RPMI7951 (cell line): ENCODE measurements at regions not wholly inside any gene's neighbourhood (a gene's known extent, or its start where the extent isn't known, plus 50 kb on each side); places are given as distances from the start of the nearest gene placed in this dataset.

Experiments
- DNase-seq: peaks from one replicate; pipeline ENCODE4 v3.0.0-alpha.2; 2012; ENCODE audit warnings: low read depth

- DNase-seq, result no peak
Measured at GRCh38 chr12:126830778-126831680, 1435.9 kb upstream of the TMEM132C start.

DNA sequence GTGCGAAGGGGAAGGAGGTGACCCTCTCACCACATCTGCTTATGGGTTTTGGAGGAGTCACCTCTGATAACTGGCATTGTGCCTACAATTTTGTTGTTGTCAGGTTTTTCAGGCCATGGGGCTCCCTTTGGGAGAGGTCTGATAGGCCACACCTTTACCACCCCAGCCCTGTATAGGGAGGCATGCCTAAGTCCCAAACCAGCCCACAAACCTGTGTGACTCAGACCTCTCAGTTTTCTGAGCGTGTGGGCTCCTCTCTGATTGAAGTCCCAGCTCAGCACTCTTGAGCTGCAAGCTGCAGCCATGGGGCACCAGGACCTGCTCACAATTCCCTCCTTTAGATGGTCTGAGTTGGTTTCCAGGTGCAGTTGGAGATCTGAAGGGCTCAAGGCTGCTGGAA is 1429.3 kb upstream of the TMEM132C start:
- DNase-seq, result no peak

DNA sequence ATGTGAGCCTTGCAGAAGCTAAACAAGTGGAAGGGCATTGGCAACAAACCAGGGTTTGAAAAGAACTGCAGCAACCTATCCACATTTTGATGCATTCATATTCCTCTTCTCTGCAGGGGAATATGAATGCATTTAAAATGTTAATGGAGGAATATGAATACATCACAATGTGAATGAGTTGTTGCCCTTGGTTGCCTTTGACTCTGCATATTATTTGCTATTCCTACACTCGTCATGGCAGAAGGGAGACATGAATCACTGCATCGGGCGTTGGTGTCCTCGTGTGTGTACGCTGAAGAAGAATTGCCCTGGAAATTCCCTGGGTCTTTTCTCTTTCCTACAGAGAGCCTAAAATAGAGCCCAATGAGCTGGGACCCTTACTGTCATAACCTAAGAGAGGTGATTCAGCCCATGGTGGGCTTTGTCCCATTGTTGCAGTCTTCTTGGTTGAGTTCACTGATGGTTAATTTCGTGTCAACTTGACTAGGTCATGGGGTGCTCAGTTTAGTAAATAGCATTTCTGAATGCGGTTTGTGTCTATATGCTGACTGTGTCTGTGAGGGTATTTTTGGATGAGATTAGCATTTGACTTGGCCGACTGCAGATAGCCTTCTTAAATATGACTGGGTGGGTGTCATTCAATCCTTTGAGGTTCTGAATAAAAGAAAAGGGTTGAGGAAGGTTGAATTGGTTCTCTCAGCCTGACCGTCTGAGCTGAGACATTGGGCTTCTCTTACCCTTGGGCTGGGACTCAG is 1422.9 kb upstream of the TMEM132C start:
- no peak for DNase-seq

- no peak for DNase-seq
Measured at GRCh38 chr12:126847005-126847629, 1419.9 kb upstream of the TMEM132C start.

DNA sequence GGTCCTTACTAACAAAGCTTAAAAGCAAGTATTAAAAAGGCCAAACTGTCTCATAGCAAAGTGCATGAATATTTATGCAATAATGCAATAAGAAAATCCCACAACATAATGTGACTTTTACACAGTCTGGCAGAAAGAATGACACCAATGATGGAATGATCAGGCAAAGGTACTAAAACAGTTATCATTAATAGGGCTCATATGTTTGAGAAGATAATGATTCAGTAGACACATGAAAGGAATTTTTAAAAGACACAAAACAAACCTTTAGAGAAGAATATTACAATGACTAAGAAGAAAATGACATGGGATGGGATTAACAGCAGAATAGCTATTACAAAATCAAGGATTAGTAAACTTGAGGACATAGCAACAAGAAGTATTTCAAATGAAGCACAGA is 1411.2 kb upstream of the TMEM132C start:
- no peak for DNase-seq

DNA sequence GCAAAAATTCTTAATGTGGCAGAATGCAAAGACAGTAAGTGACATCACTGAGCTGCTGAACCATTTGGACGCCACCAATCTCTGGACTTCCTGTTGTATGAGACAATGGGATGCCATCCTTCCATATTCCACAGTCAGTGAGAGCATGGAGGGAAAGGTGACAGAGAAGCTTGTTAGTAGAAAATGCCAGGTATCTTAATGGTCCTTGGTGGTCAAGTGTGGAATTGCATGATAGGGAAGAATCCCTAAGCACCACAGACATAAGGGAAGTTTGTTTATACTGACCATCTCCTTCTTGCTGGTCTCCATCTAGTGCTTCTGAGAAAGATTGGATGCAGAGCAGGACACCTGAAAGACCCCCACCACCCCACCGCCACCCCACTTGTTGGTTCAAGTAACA is 1410.0 kb upstream of the TMEM132C start:
- no peak for DNase-seq

DNA sequence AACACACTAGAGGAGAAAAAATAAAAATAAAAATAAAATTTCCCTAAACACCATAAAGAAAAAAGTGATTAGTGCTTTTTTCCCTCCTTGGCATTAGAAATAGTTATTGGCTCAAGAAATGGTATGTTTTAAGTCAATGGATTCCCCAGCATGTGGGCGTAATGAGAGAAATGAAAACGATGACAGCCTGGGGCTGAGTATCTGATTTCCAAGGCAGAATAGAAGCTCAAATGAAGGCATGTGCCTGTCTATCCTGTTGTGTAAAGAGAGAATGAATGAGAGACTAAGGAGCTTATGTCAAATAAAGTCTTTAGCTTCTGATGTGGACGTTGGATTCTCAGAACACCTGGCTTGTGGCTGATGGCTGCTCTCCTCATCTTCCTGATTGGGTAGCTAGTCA is 1408.4 kb upstream of the TMEM132C start:
- no peak for DNase-seq

- no peak for DNase-seq
Measured at GRCh38 chr12:126860210-126860609, 1406.8 kb upstream of the TMEM132C start.

- no peak for DNase-seq
Measured at GRCh38 chr12:126862500-126862899, 1404.5 kb upstream of the TMEM132C start.

DNA sequence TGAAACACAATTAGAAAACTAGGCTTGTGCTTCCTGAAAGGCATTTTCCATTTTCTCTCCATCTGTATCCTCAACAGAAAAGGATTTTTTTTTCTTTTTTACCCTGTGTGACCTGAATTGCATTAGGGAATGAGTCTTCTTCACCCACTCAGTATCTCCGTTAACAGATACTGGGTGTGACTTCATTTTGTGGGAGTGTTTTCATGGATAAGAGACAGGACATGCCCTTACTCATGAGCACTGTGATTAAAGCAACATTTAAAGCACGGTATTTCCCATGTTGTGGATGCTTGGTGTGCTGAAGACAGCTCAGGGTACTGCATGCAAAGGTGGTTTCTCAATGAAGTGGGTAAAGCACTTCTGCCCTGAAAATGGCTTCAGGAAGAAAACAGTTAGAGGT is 1397.3 kb upstream of the TMEM132C start:
- DNase-seq, result no peak

GRCh38 chr12:126873701-126874100 is 1393.3 kb upstream of the TMEM132C start:
- DNase-seq, result no peak

DNA sequence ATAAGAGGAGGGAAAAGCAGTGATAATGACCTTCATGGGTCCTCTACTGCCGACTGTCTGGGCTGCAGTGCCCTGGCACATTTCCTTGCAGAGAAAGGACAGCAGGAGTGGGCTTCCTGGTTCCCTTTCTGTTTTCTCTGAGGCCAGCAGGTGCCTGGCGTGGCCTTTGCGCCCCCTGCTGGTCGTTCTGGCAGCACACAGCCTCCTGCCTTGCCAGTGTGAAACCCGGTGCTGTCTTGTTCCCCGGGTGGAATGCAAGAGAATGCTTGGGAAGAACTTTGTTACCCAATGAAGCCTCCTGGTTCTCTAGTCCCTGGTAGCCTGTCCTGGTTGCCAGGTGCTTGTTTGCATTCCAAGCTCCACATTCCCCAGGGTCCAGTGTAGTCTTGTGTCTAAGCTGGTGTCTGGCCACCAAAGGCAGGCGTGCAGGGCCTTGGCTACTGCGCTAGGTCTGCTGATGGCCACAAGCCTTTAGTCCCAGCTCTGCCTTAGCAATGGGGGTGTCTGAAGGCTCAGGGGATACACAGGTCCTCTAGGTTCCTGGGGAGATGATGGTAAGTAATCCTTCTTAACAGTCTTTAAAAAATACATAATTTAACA is 1392.4 kb upstream of the TMEM132C start:
- DNase-seq, result peak; percentile 54

DNA sequence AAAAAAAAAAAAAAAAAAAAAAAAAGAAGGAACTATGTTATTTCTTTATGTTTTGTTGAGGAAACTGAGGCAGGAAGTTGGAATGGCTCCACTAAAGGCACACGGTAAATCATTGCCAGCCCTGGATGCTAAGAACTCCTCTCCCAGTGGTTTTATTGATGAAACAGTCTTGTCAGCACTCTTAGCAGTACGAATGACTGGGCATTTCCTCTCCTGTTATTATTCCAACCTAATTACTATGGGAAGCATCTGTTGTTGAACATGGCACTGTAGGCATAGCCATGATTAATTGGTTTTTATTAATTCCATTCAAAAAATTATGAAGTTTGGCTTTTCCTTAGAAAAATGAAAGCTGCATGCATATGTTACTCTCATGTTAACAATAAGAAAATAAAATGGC is 1387.1 kb upstream of the TMEM132C start:
- no peak for DNase-seq

DNA sequence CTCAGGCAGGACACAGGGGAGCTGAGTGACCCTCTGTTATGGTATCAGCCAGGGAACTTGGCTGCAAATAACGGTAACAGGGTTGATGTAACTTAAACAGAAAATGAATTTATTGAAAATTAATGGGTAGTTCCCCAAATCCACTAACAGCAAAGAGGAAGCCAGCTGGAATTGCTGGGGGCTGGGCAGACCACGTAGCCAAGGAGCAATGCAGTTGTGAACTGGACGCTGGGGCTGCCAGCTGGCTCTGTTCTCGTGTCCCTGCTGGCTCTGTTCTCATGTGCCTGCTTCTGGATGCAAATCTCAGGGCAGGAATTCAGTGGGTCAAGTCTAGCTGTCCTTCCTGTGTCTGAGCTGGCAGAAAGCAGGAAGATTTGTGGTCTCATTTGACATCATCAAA is 1383.3 kb upstream of the TMEM132C start:
- no peak for DNase-seq

- no peak for DNase-seq
Measured at GRCh38 chr12:126889501-126889900, 1377.5 kb upstream of the TMEM132C start.

- no peak for DNase-seq
Measured at GRCh38 chr12:126890097-126890496, 1376.9 kb upstream of the TMEM132C start.

GRCh38 chr12:126891789-126892188 is 1375.2 kb upstream of the TMEM132C start:
- no peak for DNase-seq

- no peak for DNase-seq
Measured at GRCh38 chr12:126895951-126896913, 1370.7 kb upstream of the TMEM132C start.

DNA sequence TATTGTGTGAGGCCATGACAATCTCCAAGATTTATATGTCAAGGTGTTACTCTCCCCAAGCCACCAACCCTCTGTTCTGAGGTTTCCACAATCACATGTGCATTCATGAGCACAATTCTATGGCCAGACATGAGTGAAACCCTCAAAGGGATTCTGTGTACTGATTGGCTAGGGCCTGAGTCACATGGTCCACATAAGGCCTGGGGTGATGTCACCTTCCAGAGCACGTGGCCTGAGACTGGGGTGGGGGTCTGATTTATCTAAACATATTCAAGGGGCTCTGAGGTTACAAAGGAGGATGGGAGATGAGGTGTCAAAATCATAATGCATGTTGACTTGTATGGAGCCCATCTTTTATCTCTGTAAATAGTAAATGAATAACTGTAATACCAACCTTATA is 1369.9 kb upstream of the TMEM132C start:
- no peak for DNase-seq

DNA sequence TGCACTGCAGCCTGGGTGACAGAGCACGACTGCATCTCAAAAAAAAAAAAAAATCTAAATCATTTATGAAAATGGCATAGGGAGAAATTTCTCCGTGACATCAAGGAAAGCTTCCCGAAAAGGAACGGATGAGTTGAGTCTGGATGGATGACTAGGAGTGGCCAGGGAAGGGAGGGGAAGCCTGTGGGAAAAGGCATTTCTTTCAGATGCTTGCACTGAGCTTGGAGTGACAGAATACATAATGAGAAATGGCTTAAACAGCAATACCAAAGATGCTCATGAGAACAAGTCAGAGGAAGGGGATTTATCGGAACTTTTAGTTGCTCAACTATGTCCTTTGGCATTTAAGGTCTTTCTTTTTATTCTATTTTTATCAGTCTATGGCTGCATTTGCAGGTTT is 1369.2 kb upstream of the TMEM132C start:
- DNase-seq, result no peak

- no peak for DNase-seq
Measured at GRCh38 chr12:126898562-126898961, 1368.4 kb upstream of the TMEM132C start.
